ENCODE measurements at regions not wholly inside any gene's neighbourhood (a gene's known extent, or its start where the extent isn't known, plus 50 kb on each side); places are given as distances from the start of the nearest gene placed in this dataset.

DNA sequence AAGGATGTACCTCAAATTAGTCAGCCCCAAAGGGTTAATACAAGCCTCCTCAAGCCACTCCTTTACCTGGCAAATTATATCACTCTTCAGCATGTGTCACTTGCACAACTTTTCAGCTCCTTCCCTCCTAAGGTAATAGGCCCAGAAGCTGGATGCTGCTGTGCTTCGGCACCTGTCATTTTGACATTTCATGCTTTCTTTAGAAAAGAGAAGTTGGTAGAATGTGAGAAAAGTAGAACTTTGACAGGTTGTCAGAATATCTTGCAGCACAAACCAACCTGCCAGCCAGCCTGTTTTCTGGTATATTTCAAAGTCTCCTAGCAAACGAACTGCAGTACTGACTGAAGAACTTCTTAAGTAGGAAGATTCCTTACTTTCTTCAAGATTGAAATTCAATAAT, 2136.9 kb downstream of the MAT2B start:
- TF ChIP-seq, protein P1, sequence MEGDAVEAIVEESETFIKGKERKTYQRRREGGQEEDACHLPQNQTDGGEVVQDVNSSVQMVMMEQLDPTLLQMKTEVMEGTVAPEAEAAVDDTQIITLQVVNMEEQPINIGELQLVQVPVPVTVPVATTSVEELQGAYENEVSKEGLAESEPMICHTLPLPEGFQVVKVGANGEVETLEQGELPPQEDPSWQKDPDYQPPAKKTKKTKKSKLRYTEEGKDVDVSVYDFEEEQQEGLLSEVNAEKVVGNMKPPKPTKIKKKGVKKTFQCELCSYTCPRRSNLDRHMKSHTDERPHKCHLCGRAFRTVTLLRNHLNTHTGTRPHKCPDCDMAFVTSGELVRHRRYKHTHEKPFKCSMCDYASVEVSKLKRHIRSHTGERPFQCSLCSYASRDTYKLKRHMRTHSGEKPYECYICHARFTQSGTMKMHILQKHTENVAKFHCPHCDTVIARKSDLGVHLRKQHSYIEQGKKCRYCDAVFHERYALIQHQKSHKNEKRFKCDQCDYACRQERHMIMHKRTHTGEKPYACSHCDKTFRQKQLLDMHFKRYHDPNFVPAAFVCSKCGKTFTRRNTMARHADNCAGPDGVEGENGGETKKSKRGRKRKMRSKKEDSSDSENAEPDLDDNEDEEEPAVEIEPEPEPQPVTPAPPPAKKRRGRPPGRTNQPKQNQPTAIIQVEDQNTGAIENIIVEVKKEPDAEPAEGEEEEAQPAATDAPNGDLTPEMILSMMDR (IDR thresholded peaks at IDR 0.05; ENCODE audit: extremely low read depth, missing control alignments): no peak
- no peak for DNase-seq (ENCODE audit: low spot score)

DNA sequence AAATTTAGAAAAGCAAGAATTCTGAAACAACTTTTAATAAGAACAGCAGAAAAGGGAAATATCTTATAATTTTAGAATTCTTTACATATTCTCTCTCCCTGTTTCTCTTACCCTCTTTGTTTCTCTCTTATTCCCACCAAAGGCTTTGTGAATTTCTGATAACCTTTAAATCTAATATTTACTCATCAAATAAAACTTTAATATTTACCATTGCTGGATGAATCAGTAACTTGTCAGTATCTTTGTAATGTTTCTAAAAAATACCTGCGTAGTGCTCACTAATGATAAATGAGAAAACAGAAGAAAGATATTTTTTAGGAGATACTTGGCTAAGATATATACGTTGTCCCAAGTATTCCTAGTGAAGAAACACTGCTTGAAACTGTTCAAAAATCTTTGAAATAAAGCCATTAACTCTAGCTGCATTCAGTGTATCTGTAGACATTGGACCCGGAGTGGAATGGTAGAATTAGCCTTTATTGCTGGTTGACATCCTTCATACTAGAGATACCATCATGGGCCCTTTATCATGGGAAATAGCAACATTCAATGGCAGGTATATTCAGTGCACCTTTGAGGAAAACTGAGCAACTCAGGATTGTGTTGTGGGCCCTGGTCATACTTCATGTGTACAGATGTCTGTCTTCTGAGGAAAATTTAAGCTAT, 2160.4 kb downstream of the MAT2B start:
- TF ChIP-seq, protein P1 (IDR thresholded peaks at IDR 0.05; ENCODE audit: extremely low read depth, missing control alignments): no peak
- DNase-seq (ENCODE audit: low spot score): no peak

DNA sequence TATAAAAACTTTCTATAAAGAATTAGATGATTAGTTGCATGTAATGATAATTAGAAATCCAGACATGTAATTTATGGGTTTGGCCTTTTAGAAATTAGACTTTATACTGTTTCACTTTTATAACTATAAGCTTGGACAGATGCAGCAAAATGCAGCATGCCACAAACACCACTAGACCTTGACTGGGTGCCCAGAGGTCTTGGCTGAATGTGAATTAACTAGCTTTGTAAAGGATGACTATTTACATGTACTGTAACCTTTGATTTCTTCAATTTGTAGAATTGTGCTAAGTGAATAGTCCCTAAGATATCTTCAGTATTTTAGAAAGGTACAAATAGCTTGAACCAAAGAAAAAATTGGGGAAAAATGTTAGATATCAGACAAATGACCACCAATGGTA, 2168.1 kb downstream of the MAT2B start:
- TF ChIP-seq, protein P1 (IDR thresholded peaks at IDR 0.05; ENCODE audit: extremely low read depth, missing control alignments): no peak
- no peak for DNase-seq (ENCODE audit: low spot score)

DNA sequence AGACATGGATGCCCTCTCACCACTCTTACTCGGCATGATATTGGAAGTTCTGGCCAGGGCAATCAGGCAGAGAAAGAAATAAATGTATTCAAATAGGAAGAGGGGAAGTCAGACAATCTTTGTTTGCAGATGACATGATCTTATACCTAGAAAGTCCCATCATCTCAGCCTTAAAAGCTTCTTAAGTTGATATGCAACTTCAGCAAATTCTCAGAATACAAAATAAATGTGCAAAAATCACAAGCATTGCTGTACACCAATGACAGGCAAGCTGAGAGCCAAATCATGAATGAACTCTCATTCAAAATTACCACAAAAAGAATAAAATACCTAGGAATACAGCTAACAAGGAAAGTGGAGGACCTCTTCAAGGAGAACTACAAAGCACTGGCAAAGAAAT, 2190.4 kb downstream of the MAT2B start:
- TF ChIP-seq, protein P1 (IDR thresholded peaks at IDR 0.05; ENCODE audit: extremely low read depth, missing control alignments): no peak
- DNase-seq (ENCODE audit: low spot score): no peak

DNA sequence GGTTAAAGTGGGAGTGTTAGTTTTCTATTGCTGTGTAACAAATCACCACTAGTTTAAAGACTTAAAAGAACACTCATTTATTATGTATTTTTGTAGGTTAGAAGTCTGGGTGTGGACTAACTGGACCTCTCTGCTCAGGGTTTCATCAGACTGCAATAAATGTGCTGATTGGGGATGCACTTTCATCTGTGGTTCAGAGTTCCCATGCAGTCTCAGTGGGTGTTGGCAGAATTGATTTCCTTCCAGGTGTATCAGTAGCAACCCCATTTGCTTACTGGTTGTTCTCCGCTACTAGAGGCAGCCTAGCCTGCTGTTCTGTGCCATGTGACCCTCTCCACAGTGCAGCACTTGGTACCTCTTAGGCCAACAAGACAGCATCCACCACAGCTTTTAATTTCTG, 2200.5 kb downstream of the MAT2B start:
- TF ChIP-seq, protein P1 (IDR thresholded peaks at IDR 0.05; ENCODE audit: extremely low read depth, missing control alignments): no peak

DNA sequence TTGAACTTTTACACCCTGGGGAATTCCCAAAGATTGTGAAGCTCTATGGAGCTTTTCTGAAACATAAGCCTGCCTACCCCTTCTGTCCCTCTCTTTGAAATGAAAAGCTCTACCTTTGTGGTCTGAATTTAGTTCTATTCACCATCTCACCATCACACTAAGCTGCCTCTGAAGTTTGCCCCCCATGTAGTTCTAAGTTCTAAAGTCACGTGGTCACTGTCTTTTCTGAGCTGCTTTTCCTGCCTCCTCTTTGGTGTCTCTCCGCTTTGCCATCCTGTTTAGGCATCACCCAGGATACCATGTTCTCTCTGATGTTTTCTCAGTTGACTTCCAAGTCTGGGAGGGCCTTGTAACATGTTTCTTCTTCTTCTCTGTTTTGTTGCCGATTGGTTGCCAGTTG, 2206.6 kb downstream of the MAT2B start:
- DNase-seq (ENCODE audit: low spot score): no peak
- TF ChIP-seq, protein P1 (IDR thresholded peaks at IDR 0.05; ENCODE audit: extremely low read depth, missing control alignments): no peak

More for the DNA sequence above, 2200.5 kb downstream of the MAT2B start:
- DNase-seq (ENCODE audit: low spot score): no peak

DNA sequence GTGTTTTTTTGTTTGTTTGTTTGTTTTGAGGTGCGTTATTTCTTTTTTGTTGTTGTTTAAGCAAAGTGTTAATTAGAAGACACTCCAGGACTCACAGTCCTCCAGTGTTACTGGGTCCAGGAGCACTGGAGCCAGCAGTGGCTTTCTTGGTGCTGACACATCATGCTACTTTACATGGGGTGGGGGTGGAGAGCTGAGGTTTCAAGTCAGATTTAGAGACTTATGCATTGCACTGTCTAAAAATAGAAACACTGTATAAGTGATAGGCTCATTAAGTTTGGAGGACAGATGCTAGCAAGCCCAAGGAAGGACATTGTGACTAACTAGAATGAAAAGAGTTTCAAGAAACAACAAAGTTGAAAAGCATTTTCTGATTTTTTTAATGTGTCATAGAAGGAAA, 2209.2 kb downstream of the MAT2B start:
- DNase-seq (ENCODE audit: low spot score): no peak
- TF ChIP-seq, protein P1 (IDR thresholded peaks at IDR 0.05; ENCODE audit: extremely low read depth, missing control alignments): no peak
